Thyroid gland (tissue), 4 donors: ENCODE measurements at regions not wholly inside any gene's neighbourhood (a gene's known extent, or its start where the extent isn't known, plus 50 kb on each side); places are given as distances from the start of the nearest gene placed in this dataset.

Experiments used
- DNase-seq, 2 donors: peaks; one replicate each; pipeline ENCODE4 v3.0.0-alpha.2; 2019
- H3K27ac ChIP-seq, 3 donors: fragments of 200-600 bp; sonication (generic); 1 replicate in 2 of 3; 2 replicates in 1 of 3; pipeline ENCODE4 v1.5.1; 2016 to 2019; ENCODE audit warnings: mild to moderate bottlenecking in 1 of 3, moderate library complexity in 1 of 3
- H3K27me3 ChIP-seq: fragments of 200-600 bp; sonication (generic); one replicate; pipeline ENCODE4 v1.5.1; 2019
- H3K36me3 ChIP-seq, 2 donors: fragments of 200-600 bp; sonication (generic); one replicate each; pipeline ENCODE4 v1.5.1; 2016 to 2019
- H3K4me1 ChIP-seq, 2 donors: fragments of 200-600 bp; sonication (generic); one replicate each; pipeline ENCODE4 v1.5.1; 2017 to 2019
- H3K4me3 ChIP-seq, 3 donors: fragments of 200-600 bp; sonication (generic); replicated peaks in 1 of 3; 1 replicate in 2 of 3; 2 replicates in 1 of 3; pipeline ENCODE4 v1.5.1; 2016; ENCODE audit warnings: mild to moderate bottlenecking in 1 of 3
- H3K9me3 ChIP-seq: fragments of 200-600 bp; sonication (generic); one replicate; pipeline ENCODE4 v1.5.1; 2017
- POLR2A ChIP-seq, 2 donors: fragments of 450-650 bp; IDR thresholded peaks; one replicate each; pipeline ENCODE4 v1.6.1; 2017; ENCODE audit warnings: antibody characterized with exemption in 2 of 2, mild to moderate bottlenecking in 2 of 2, moderate library complexity in 1 of 2
- WGBS, 2 donors: methylation state at CpG; one replicate each; pipeline ENCODE4 v1.1.5; 2017; 5-methylcytosine and 5-hydroxymethylcytosine counted together
- intact Hi-C: fragments of 100-400 bp; cut with DNase I; formaldehyde crosslinking; loops from one replicate; pipeline ENCODE4 v1.15.1; 2023
- TF ChIP-seq, protein P1 (sequence below), 6 experiments: fragments of 200-600 bp in 3 of 6; fragments of 450-650 bp in 3 of 6; sonication (generic) in 3 of 6; IDR thresholded peaks; one replicate each; pipeline ENCODE4 v1.5.1; 2016 to 2019; ENCODE audit warnings: antibody characterized with exemption in 6 of 6, mild to moderate bottlenecking in 2 of 6, inconsistent platforms in 1 of 6, moderate library complexity in 1 of 6

DNA sequence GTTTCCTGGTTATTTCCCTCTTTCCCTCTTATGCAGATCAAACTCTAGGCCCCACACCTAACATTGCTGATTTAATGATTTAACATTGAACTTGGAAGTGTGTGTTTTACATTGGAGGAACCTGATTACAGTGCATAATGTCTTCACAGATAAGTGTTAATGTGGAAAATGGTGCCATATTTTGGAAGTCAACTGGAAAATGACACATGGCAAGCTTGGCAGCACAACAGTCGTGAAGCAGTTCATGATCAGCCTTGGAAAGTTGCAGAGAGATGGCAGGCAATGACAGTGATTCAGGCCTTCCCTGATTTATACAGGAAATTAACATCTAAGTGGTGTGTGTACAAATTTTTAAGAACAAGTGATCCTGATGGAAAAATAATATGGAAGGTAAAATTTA, 80.0 kb upstream of the CTNND2 start:
- WGBS, 2 donors = 77 to 83% methylated on average over 1 of the region's 1 CpG
- no peak overlapping the region for H3K27ac ChIP-seq
- H3K4me1 ChIP-seq = no peaks in the 10 kb centered on the region
- no peaks in the 10 kb centered on the region for H3K36me3 ChIP-seq
- TF ChIP-seq, protein P1, sequence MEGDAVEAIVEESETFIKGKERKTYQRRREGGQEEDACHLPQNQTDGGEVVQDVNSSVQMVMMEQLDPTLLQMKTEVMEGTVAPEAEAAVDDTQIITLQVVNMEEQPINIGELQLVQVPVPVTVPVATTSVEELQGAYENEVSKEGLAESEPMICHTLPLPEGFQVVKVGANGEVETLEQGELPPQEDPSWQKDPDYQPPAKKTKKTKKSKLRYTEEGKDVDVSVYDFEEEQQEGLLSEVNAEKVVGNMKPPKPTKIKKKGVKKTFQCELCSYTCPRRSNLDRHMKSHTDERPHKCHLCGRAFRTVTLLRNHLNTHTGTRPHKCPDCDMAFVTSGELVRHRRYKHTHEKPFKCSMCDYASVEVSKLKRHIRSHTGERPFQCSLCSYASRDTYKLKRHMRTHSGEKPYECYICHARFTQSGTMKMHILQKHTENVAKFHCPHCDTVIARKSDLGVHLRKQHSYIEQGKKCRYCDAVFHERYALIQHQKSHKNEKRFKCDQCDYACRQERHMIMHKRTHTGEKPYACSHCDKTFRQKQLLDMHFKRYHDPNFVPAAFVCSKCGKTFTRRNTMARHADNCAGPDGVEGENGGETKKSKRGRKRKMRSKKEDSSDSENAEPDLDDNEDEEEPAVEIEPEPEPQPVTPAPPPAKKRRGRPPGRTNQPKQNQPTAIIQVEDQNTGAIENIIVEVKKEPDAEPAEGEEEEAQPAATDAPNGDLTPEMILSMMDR (IDR thresholded peaks at IDR 0.05) = no peak
- no peak for TF ChIP-seq POLR2A (IDR thresholded peaks at IDR 0.05)
- no peaks in the 10 kb centered on the region for H3K27me3 ChIP-seq
- H3K9me3 ChIP-seq = no peaks in the 10 kb centered on the region
- DNase-seq = no peak
- no peak overlapping the region for H3K4me3 ChIP-seq
- intact Hi-C loops = no loop called here

DNA sequence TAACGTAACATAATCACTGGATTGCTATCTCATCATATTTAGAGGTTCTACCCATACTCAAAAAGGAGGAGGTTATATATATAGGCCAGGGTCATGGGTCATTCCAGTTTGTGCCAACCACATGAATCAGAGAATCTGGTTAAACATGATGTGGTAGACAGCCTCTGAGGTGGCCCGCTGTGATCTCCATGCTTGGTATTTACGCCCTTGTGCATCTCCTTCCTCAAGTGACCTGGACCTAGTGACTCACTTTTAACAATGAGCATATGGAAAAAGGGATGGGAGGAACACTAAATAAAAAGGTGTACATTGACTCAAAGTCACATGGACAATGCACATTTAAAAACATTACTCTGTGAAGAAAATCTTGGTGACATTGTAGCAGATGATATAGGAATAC, 77.7 kb upstream of the CTNND2 start:
- no peak for TF ChIP-seq POLR2A (IDR thresholded peaks at IDR 0.05)
- TF ChIP-seq, protein P1 (IDR thresholded peaks at IDR 0.05) = no peak
- Histone ChIP-seq H3K4me1 (no peaks in the 10 kb centered on the region), H3K27me3 (no peaks in the 10 kb centered on the region), H3K4me3 (no peak overlapping the region), H3K36me3 (no peaks in the 10 kb centered on the region), H3K27ac (no peak overlapping the region), H3K9me3 (no peaks in the 10 kb centered on the region)
- intact Hi-C loops = no loop called here
- DNase-seq = no peak
- 96 to 97% methylated on average over 3 of the region's 3 CpGs for WGBS, 2 donors

DNA sequence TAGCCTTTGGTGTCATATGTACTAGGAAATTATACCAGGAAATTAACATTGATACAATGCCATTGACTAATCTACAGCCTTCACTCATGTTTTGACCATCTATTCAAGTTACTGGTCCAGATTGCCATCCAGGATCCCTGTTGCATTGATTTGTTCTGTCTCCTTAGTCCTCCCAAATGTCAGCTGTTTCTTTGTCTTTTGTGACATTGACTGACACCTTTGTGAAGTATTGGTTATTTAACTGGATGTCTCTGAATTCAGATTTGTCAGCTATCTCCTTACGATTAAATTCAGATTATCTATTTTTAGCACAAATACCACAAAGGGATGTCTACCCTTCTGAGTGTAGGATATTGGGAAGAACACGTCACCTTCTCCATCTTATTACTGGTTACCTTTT, 73.7 kb upstream of the CTNND2 start:
- intact Hi-C loops = no loop called here
- TF ChIP-seq, protein P1 (IDR thresholded peaks at IDR 0.05) = no peak
- no peak for TF ChIP-seq POLR2A (IDR thresholded peaks at IDR 0.05)
- Histone ChIP-seq H3K9me3 (no peaks in the 10 kb centered on the region), H3K27ac (no peak overlapping the region), H3K36me3 (no peaks in the 10 kb centered on the region), H3K4me3 (no peak overlapping the region), H3K4me1 (no peaks in the 10 kb centered on the region), H3K27me3 (no peaks in the 10 kb centered on the region)
- WGBS, 2 donors = 92 to 94% methylated on average over 2 of the region's 2 CpGs
- no peak for DNase-seq

DNA sequence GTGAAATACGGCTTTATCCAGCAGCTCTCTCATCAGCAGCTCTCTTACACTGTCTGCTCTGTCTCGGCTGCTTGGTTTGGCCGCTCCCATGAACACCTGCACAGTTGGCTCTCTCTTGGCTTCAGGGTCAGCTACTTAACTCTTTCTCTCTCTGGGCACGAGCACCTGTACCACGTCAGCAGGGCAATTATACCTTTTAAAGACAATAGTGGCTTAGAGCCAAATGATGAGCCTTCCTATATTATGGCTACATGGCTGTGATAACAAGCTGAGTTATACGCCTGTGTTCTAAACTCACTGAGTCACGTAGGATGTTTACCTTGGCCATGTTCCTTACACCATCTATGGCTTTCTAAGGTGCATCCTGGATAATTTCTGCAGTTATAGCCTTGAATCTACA, 69.2 kb upstream of the CTNND2 start:
- no peak overlapping the region for H3K4me3 ChIP-seq
- intact Hi-C loops = no loop called here
- H3K4me1 ChIP-seq = no peaks in the 10 kb centered on the region
- TF ChIP-seq POLR2A (IDR thresholded peaks at IDR 0.05) = no peak
- TF ChIP-seq, protein P1 (IDR thresholded peaks at IDR 0.05) = no peak
- DNase-seq = no peak
- no peaks in the 10 kb centered on the region for H3K27me3 ChIP-seq
- H3K27ac ChIP-seq = no peak overlapping the region
- WGBS, 2 donors = 75 to 80% methylated on average over 7 of the region's 7 CpGs
- no peaks in the 10 kb centered on the region for H3K9me3 ChIP-seq
- no peaks in the 10 kb centered on the region for H3K36me3 ChIP-seq

DNA sequence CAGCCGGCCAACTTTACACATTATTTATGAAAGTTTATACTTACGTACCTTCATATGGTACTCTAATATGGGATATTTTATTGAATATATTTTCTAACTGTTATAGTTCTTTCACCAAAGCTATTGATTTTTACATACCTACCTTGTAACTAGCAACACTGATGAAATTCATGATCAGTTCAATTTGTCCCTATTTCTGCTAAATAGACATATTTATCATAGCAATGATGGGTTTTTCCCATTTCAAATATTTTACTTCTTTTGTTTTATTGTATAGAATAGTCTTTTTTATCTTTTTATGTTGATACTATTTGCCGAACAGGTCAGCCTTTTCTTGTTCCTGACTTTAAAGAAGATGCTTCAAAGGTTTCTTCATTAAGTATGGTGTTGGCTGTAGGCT, 59.0 kb upstream of the CTNND2 start:
- no peaks in the 10 kb centered on the region for H3K36me3 ChIP-seq
- intact Hi-C loops = no loop called here
- no peak overlapping the region for H3K27ac ChIP-seq
- H3K9me3 ChIP-seq = no peaks in the 10 kb centered on the region
- no peak for DNase-seq
- 95 to 97% methylated on average over 3 of the region's 3 CpGs for WGBS, 2 donors
- TF ChIP-seq, protein P1 (IDR thresholded peaks at IDR 0.05) = no peak
- no peak for TF ChIP-seq POLR2A (IDR thresholded peaks at IDR 0.05)
- H3K4me3 ChIP-seq = no peak overlapping the region
- H3K4me1 ChIP-seq = no peaks in the 10 kb centered on the region
- no peaks in the 10 kb centered on the region for H3K27me3 ChIP-seq
